ENCODE measurements at regions not wholly inside any gene's neighbourhood (a gene's known extent, or its start where the extent isn't known, plus 50 kb on each side); places are given as distances from the start of the nearest gene placed in this dataset.

DNA sequence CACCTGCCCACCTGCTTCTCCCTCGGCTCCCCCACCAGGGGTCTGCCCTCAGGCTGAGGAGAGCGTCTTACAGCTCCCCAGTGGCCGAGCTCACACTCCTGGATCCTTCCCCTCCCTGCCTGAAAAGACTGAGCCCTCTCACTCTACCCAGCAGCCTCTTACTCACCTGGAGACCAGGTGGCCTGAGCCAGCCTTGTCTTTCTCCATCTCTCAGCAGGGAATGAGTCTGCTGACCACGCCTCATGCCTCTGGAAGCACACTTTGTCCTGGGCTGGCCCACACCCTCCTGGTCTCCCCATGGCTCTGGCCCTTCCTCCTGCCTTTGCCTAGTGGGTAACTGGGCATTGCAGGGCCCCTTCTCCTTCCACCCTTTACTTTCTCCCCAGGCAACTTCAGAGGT lies 177.2 kb downstream of the ENGASE start:
- no peak for TF ChIP-seq POLR2A (IDR thresholded peaks at IDR 0.05; ENCODE audit: borderline replicate concordance, extremely low read depth, insufficient read depth, insufficient read length)
- TF ChIP-seq, protein P1, sequence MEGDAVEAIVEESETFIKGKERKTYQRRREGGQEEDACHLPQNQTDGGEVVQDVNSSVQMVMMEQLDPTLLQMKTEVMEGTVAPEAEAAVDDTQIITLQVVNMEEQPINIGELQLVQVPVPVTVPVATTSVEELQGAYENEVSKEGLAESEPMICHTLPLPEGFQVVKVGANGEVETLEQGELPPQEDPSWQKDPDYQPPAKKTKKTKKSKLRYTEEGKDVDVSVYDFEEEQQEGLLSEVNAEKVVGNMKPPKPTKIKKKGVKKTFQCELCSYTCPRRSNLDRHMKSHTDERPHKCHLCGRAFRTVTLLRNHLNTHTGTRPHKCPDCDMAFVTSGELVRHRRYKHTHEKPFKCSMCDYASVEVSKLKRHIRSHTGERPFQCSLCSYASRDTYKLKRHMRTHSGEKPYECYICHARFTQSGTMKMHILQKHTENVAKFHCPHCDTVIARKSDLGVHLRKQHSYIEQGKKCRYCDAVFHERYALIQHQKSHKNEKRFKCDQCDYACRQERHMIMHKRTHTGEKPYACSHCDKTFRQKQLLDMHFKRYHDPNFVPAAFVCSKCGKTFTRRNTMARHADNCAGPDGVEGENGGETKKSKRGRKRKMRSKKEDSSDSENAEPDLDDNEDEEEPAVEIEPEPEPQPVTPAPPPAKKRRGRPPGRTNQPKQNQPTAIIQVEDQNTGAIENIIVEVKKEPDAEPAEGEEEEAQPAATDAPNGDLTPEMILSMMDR (IDR thresholded peaks at IDR 0.05 in 2 of 3, conservative IDR thresholded peaks at IDR 0.05 in 1 of 3; ENCODE audit: borderline replicate concordance in 1 of 3, insufficient read depth in 1 of 3, low read depth in 2 of 3, low read length in 2 of 3) = no peak
- no peak for TF ChIP-seq JUND (IDR thresholded peaks at IDR 0.05)
- TF ChIP-seq EZH2 (IDR thresholded peaks at IDR 0.05) = no peak
- TF ChIP-seq EZH2phosphoT487 (IDR thresholded peaks at IDR 0.05; ENCODE audit: borderline replicate concordance) = no peak
- TF ChIP-seq, protein P2, sequence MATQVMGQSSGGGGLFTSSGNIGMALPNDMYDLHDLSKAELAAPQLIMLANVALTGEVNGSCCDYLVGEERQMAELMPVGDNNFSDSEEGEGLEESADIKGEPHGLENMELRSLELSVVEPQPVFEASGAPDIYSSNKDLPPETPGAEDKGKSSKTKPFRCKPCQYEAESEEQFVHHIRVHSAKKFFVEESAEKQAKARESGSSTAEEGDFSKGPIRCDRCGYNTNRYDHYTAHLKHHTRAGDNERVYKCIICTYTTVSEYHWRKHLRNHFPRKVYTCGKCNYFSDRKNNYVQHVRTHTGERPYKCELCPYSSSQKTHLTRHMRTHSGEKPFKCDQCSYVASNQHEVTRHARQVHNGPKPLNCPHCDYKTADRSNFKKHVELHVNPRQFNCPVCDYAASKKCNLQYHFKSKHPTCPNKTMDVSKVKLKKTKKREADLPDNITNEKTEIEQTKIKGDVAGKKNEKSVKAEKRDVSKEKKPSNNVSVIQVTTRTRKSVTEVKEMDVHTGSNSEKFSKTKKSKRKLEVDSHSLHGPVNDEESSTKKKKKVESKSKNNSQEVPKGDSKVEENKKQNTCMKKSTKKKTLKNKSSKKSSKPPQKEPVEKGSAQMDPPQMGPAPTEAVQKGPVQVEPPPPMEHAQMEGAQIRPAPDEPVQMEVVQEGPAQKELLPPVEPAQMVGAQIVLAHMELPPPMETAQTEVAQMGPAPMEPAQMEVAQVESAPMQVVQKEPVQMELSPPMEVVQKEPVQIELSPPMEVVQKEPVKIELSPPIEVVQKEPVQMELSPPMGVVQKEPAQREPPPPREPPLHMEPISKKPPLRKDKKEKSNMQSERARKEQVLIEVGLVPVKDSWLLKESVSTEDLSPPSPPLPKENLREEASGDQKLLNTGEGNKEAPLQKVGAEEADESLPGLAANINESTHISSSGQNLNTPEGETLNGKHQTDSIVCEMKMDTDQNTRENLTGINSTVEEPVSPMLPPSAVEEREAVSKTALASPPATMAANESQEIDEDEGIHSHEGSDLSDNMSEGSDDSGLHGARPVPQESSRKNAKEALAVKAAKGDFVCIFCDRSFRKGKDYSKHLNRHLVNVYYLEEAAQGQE (IDR thresholded peaks at IDR 0.05; ENCODE audit: low read depth) = no peak
- TF ChIP-seq, protein P3, sequence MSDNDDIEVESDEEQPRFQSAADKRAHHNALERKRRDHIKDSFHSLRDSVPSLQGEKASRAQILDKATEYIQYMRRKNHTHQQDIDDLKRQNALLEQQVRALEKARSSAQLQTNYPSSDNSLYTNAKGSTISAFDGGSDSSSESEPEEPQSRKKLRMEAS (IDR thresholded peaks at IDR 0.05) = no peak
- TF ChIP-seq, protein P4, sequence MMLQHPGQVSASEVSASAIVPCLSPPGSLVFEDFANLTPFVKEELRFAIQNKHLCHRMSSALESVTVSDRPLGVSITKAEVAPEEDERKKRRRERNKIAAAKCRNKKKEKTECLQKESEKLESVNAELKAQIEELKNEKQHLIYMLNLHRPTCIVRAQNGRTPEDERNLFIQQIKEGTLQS (IDR thresholded peaks at IDR 0.05) = no peak
